WTC11 (cell line): ENCODE measurements at regions not wholly inside any gene's neighbourhood (a gene's known extent, or its start where the extent isn't known, plus 50 kb on each side); places are given as distances from the start of the nearest gene placed in this dataset.

ENCODE experiments used
- MXD4 ChIP-seq: fragments of 250-450 bp; sonication (Bioruptor Pico); IDR thresholded peaks from 2 replicates; pipeline ENCODE4 v1.8.0; 2021; ENCODE audit warnings: mild to moderate bottlenecking, moderate library complexity, borderline replicate concordance
- TF ChIP-seq, protein P1 (sequence below): fragments of 200-600 bp; IDR thresholded peaks from 2 replicates; pipeline ENCODE4 v1.8.0; 2022; ENCODE audit warnings: antibody characterized with exemption

DNA sequence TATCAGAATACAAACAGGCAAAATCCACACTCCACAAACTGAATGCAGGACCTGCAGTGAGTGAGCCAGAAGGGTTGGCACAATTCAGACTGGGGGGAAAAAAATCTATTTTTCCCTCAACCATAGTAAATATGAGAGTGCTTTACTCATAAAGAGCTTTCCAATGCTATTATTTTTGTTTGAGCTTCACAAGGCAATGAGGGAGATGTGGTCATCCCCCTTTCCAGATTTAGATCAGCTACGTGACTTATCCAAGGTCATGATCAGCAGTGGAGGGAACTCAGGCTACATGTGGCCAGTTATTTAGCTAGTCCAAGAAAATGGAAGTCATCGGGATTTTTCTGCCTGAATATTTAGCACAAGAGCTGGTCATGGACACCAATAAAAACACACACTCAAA lies 120.4 kb upstream of the KLF7 start:
- TF ChIP-seq MXD4 (CRISPR knock-in tag): no peak
- TF ChIP-seq, protein P1, sequence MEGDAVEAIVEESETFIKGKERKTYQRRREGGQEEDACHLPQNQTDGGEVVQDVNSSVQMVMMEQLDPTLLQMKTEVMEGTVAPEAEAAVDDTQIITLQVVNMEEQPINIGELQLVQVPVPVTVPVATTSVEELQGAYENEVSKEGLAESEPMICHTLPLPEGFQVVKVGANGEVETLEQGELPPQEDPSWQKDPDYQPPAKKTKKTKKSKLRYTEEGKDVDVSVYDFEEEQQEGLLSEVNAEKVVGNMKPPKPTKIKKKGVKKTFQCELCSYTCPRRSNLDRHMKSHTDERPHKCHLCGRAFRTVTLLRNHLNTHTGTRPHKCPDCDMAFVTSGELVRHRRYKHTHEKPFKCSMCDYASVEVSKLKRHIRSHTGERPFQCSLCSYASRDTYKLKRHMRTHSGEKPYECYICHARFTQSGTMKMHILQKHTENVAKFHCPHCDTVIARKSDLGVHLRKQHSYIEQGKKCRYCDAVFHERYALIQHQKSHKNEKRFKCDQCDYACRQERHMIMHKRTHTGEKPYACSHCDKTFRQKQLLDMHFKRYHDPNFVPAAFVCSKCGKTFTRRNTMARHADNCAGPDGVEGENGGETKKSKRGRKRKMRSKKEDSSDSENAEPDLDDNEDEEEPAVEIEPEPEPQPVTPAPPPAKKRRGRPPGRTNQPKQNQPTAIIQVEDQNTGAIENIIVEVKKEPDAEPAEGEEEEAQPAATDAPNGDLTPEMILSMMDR: no peak
